SK-MEL-5 (cell line): ENCODE measurements at regions not wholly inside any gene's neighbourhood (a gene's known extent, or its start where the extent isn't known, plus 50 kb on each side); places are given as distances from the start of the nearest gene placed in this dataset.

Source experiments
- DNase-seq: peaks from one replicate; pipeline ENCODE4 v3.0.0-alpha.2; 2016; ENCODE audit warnings: low read depth, low spot score
- in situ Hi-C: cut with HindIII; loops from 2 replicates; pipeline ENCODE4 v1.10.0; 2016; ENCODE audit warnings: low sequenced_read_pairs, high pct_unique_total_duplicates, low pct_unique_long_range_greater_than_20kb

- no peak for DNase-seq
- in situ Hi-C loops: no loop called here
Observed at GRCh38 chr2:778731-779350, 101.6 kb upstream of the TMEM18 start.

- DNase-seq: no peak
- in situ Hi-C loops: no loop called here
Observed at GRCh38 chr2:777546-777945, 100.3 kb upstream of the TMEM18 start.

- no peak for DNase-seq
- in situ Hi-C loops: no loop called here
Observed at GRCh38 chr2:777051-777450, 99.8 kb upstream of the TMEM18 start.

GRCh38 chr2:776487-776886 lies 99.3 kb upstream of the TMEM18 start:
- in situ Hi-C loops: no loop called here
- no peak for DNase-seq

GRCh38 chr2:776038-776437 lies 98.8 kb upstream of the TMEM18 start:
- no peak for DNase-seq
- in situ Hi-C loops: no loop called here

- in situ Hi-C loops: no loop called here
- DNase-seq: no peak
Observed at GRCh38 chr2:774436-774835, 97.2 kb upstream of the TMEM18 start.

DNA sequence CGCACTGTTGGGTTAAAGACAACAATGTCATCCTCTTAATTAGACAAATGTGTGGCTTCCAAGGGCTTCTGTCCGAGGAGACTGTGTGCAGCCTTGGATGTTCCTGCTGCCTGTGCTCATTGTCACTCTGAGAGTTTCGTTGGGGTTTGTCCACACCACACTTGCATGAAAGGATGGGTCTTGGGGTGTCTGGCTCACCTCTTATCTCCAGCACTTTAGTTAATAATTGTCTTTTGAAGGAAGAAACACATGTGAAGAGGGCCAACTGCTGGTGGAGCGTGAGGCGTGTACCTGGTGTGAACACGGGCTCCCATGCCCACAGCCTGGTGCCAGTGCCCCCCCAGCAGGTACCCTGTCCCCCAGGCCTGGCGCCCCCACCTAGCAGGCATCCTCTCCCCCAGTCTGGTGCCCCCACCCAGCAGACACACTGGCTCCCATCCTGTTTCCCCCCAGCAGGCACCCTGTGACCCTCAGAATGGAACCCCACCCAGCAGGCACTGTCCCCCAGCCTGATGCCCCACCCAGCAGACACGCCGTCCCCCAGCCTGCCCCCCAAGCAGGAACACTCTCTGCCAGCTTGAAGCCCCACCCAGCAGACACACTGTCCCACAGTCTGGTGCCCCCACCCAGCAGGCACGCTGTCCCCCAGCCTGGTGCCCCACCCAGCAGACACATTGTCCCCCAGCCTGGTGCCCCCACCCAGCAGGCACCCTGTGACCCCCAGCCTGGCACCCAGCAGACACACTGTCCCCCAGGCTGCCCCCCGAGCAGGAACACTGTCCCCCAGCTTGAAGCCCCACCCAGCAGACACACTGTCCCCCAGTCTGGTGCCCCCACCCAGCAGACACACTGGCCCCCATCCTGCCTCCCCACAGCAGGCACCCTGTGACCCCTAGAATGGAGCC lies 96.3 kb upstream of the TMEM18 start:
- in situ Hi-C loops: no loop called here
- DNase-seq: no peak

- no peak for DNase-seq
- in situ Hi-C loops: no loop called here
Observed at GRCh38 chr2:771538-771937, 94.3 kb upstream of the TMEM18 start.

DNA sequence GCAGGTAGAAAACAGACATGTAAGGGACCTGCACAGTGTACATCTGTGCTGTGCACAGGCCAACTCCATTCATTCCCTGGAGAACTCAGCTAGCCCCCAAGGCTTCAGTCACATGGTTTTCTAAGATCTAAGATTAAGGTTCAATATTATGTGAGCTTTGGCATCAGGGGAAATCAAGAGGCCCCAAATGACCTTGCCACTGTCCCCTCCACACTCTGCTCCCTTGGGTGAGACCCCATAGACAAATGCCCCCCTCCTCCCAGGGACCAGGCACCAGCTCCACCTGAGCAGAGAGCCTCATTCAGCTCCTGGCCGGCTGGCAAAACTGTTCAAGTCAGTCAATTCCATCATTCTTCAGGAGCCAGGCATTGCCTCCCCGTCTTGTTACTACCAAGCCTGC lies 93.6 kb upstream of the TMEM18 start:
- DNase-seq: no peak
- in situ Hi-C loops: no loop called here

DNA sequence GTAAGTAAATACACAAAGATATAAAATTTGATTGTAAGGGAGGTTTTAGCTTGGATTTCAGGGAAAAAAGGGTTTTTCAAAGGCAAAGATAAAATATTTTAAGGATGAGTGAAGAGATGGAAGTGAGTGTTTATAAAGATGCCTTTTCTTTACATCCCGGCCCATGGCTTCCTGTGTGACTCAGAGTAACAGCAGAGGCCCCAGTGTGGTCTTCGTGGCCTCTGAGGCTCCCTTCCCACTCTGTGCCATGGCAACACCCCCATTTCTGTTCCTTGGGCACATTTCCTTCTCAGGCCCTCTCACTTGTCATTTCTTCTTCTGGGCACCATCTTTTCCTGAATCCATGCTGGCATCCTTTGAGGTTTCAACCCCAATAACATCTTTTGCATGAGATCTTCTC lies 92.6 kb upstream of the TMEM18 start:
- no peak for DNase-seq

GRCh38 chr2:768451-768850 lies 91.2 kb upstream of the TMEM18 start:
- in situ Hi-C loops: no loop called here
- DNase-seq: no peak

More for the DNA sequence above, 92.6 kb upstream of the TMEM18 start:
- in situ Hi-C loops: no loop called here

DNA sequence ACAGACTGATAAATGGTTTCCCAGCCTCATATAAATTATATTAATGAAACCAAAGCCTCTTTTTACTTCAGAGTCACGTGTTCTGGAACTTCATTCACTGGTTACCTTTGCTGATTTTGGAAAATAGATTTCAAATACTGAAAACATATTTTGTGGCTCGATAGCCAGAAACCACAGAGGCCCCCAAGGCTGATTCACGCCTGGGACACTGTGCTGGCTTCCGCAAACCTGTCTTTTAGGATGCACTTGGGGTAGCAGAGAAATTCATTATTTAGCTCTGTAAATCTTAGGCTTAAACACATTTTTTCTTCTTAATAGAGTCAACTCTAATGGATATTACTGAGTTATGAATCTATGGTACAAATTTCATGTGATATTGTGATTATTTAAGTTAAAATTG lies 90.7 kb upstream of the TMEM18 start:
- in situ Hi-C loops: no loop called here
- DNase-seq: no peak

GRCh38 chr2:767440-767839 lies 90.2 kb upstream of the TMEM18 start:
- in situ Hi-C loops: no loop called here

DNA sequence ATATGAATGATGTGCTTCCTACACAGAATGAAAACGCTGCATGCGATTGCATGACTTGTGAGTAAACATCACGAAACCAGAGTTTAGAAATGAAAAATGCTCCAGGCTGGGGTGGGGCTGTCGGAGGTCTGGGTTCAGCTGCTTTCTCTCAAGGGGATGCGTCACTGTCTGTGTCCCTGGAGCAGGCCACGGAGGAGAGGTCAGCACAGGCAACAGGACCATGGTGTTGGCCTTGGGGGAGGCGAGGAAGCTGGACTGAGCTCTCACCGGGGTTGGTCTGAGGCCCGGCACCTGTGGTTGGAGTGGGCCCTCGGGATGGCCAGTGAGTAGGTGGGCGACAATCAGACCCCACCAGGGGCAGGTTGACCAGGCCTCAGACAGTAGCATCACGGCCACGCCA lies 89.0 kb upstream of the TMEM18 start:
- no peak for DNase-seq
- in situ Hi-C loops: no loop called here

More at GRCh38 chr2:767440-767839, 90.2 kb upstream of the TMEM18 start:
- DNase-seq: no peak

DNA sequence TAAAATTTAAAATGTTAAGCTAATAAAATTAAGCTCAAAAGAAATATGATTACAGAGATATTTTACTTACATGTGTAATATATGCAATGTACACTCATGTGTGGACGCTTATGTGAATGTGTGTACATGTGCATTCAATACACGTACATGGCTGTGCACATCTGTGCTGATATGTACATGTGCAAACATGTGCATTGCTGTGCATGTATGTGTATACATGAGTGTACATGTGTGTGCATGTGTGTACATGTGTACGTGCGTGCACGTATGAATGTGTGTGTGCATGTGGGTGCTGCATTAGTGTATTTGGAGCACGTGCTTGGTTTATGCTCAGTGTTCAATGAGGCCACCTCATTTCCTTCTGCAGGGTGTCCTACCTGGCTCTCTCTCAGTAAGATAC lies 88.2 kb upstream of the TMEM18 start:
- in situ Hi-C loops: no loop called here
- no peak for DNase-seq

DNA sequence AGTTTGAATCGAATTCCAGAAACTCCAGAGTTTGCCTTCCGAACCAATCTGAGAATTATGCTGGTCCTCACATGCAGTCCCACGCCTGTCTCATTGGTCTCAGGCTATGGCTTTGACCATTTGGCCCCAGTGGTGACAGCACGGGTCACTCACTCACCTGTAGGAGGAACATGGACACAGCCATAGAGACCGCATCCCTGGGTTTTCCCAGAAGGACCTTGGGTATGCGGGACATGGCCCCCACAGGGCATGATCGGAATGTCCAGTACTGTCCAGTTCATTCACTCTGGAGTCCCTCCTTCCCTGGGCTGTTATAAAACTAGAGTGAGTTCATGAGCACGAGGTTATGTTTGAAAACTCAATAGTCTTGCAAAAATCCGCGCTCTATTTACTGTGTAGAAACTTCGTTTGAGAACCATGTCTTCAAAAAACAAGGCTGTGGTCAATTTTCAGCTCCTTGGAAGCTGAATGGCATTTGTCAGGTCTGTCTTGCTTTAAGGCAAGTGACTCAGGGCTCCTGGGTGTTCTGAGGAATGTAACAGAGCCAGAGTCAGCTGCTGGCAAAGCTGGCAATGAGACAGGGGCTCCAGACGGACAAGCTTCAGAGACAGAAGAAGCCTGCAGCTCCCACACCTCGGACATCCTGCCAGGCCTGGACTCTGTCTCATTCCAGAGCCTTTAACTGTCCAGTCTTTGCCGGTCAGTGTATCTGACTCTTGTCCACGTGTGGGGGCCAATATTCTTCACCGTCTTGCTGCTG lies 86.7 kb upstream of the TMEM18 start:
- in situ Hi-C loops: no loop called here

DNA sequence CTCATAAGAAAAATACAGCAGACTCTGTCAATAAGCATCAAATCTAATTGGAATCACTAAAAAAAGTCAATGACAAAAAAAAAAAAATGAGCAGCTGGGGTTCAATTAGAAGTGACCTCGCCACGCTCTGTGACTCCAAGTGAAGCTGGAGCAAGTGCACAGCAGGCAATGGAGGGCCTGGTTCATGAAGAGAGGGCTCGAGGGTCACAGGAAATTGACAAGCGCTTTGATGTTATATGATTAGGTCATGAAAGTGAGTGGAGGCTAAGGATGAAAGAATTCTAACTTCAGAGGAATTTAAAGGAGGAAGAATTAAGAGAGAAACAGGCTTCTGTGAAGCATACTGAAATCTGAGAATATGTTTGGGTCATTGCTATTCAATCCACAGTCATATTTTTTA lies 85.4 kb upstream of the TMEM18 start:
- no peak for DNase-seq
- in situ Hi-C loops: no loop called here

More for the DNA sequence above, 86.7 kb upstream of the TMEM18 start:
- no peak for DNase-seq

GRCh38 chr2:761384-761783 lies 84.2 kb upstream of the TMEM18 start:
- in situ Hi-C loops: no loop called here
- no peak for DNase-seq
